T47D (cell line): ENCODE measurements at regions not wholly inside any gene's neighbourhood (a gene's known extent, or its start where the extent isn't known, plus 50 kb on each side); places are given as distances from the start of the nearest gene placed in this dataset.

Experiments
- DNase-seq, 2 experiments: peaks; one replicate each; pipeline versions ENCODE4 v3.0.0 to v3.0.0-alpha.2; 2011 to 2012; ENCODE audit warnings: low read depth in 1 of 2, low spot score in 1 of 2
- JUND ChIP-seq: IDR thresholded peaks from 2 replicates; pipeline ENCODE4 v1.6.1; 2012; ENCODE audit warnings: low read depth
- in situ Hi-C: cut with HindIII; loops from 2 replicates; pipeline ENCODE4 v1.10.0; 2016; ENCODE audit warnings: low sequenced_read_pairs, low pct_unique_long_range_greater_than_20kb

DNA sequence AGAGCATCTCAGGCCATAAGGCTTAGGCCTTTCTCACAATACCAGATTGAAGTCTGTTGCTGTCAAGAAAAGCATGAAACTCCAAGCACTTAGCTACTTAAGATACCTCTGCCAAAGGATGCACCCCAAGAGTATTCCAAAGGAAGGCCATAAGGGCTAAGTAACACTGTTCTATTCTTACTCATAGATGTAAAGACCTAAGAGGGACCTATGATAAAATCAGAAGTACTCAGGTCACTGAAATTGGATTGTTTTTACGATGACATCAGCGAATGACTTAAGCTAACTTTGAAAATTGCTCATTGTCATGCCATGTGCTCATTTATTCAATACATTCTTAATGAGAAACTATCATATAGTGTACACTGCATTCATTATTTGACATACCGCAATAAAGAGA, 172.8 kb downstream of the KCNA4 start:
- in situ Hi-C loops, result no loop called here
- TF ChIP-seq JUND, result no peak
- DNase-seq, result no peak

DNA sequence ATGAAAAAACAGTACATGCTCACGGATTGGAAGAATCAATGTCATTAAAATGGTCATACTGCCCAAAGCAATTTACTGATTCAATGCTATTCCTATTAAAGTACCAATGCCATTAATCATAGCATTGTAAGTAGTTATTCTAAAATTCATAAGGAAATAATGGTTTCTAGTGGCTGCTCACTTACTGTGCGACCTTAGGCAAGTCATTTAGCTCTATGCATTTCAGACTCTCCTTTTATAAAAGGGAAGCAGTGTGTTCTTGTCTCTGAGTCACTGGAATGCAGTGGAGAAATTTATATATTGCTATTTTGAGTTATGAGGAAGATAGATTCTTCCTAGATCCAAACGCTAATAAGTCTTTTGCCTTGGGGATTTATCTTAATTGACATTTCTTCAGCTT, 174.8 kb downstream of the KCNA4 start:
- TF ChIP-seq JUND, result no peak
- in situ Hi-C loops, result no loop called here
- DNase-seq, result no peak

DNA sequence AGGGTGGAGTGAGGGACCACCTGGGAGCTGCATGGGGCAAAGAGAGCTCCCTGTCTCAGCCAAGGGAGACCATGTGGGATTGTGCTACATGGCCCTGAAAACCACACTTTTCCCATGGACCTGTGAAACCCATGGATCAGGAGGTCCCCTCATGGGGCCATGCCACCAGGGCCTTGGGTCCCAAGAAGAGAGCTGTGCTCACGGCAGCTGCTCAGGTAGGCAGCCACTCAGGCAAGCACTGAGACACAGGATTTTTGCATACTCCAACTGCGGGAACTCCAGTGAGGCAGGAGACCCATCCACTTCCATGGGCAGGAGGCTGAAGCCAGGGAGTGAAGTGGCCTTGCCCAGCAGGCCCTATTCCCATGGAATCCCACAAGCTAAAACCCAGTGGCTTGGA, 190.0 kb downstream of the KCNA4 start:
- no peak for TF ChIP-seq JUND
- in situ Hi-C loops, result no loop called here
- no peak for DNase-seq

DNA sequence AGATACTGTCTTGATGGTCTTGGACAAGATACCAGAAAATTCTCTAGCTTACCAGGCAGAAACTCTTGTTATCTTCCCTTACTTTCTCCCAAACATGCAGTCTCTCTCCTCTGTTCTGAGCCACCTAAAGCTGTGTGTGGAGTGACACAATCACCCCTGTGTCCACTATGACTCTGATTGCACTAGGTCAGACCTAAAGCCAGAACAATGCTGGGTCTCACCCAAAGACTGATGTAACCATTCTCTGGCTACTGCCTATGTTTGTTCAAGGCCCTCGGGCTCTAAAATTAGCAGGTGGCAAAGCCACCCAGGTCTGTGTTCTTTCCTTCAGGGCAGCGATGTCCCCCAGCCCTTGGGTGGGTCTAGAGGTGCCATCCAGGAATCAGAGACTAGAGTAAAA, 200.5 kb downstream of the KCNA4 start:
- in situ Hi-C loops, result no loop called here
- DNase-seq, result no peak
- no peak for TF ChIP-seq JUND

DNA sequence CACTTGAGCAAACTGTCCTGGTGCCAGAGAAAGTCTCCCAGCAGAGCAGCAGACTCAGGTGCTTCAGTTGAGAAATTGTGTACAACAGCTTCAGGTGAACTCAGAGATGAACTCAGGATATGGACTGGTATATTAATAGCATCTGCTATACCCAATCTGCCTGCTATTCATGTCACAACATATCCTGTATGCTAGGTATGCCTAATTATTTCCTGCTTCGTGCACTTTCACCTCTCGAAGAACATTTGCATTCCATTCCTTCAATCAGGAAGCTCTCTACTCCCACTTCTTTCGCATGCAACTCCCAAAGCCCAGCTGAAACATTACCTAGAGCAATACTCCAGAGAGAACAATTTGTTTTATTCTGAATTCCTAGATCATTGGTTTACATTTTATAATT, 207.7 kb downstream of the KCNA4 start:
- in situ Hi-C loops, result no loop called here
- TF ChIP-seq JUND, result no peak
- DNase-seq, result peak in 1 of 2 experiments; percentile 21

DNA sequence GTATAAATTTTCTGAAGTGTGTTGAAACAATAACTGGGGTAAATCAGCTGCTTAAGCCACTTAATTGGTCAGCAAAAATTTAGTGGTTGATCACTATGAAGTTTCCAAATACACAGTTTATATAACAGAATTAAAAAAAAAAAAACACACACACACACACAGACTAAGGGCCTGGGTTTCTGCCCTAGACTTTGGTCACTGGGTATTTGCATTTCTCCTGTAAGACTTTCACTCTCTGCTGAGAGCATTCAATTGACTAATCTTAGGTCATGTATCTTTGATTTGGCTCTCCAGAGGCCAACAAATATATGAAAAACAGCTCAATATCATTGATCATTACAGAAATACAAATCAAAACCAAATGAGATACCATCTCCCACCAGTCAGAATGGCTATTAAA, 214.3 kb downstream of the KCNA4 start:
- TF ChIP-seq JUND, result no peak
- in situ Hi-C loops, result no loop called here
- DNase-seq, result no peak

DNA sequence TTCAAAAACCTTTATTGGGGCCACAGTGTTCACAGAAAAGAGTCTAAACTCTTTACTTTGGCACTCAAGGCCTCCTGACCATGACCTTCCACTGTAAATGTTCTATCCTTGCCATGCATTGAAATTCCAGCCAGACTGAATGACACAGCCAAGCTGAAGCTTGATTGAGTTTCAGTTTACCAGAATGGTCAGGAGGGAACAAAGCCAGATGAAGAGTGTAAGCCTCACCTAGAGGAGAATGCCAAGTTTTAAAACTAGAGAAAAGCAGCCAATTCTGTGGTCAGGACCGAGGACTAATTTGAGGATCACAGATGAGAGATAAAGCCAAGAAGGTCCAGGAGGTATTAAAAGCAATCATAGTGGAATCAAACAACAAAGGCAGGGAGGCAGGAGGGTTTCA, 215.3 kb downstream of the KCNA4 start:
- in situ Hi-C loops, result no loop called here
- TF ChIP-seq JUND, result no peak
- DNase-seq, result no peak

DNA sequence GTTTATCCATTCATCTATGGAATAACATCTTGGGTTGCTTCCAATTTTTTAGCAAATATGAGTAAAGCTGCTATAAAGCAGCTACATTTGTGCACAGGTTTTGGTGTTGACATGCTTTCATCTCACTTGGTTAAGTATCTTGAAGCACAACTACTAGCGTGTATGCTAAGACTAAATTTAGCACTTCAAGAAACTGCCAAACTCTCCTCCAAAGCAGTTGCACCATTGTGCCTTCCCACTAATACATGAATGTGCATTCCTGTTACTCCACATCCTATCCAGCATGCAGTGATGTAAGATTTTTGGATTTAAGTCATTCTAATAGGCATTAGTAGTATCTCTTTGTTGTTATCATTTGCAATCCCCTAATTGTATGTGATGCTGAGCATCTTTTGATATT, 230.7 kb downstream of the KCNA4 start:
- DNase-seq, result no peak
- in situ Hi-C loops, result no loop called here
- no peak for TF ChIP-seq JUND

DNA sequence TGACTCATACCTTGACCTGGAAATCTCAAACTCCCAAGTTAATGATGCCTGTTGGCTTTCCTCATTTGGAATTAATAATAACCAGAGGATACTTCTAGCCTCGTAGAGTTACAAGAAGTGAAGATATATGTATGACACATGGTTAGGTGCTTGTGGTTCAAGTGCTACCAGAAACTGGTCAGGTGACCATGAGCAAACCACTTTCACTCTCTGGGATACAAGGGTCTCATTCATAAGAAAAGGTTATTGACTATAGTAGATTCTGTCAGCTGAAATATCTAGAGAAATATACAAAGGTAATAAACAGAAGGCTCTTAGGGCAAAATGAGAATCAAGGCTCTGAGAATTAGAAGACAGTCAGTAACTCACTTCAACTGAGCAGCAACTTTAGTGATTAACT, 233.3 kb downstream of the KCNA4 start:
- in situ Hi-C loops, result no loop called here
- DNase-seq, result no peak
- TF ChIP-seq JUND, result no peak

DNA sequence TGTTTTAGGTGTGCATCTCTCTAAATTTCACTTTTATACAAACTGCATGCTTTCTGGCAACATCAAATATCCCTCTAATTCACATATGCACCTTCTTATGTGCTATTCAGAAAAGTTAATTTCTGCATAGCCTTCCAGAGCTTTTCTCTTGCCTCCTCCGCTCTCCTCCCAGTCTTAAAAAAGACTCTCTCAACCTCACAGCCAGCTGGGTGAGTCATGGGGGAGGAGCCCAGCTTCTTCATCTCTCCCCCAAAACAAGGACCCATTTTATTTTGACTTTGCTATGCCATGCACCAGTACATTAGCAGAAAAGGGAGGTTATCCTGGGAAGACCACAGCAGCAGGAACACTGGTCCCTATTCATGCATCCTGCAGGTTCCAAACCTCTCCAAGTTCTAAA, 234.4 kb downstream of the KCNA4 start:
- in situ Hi-C loops, result no loop called here
- TF ChIP-seq JUND, result no peak
- DNase-seq, result no peak

DNA sequence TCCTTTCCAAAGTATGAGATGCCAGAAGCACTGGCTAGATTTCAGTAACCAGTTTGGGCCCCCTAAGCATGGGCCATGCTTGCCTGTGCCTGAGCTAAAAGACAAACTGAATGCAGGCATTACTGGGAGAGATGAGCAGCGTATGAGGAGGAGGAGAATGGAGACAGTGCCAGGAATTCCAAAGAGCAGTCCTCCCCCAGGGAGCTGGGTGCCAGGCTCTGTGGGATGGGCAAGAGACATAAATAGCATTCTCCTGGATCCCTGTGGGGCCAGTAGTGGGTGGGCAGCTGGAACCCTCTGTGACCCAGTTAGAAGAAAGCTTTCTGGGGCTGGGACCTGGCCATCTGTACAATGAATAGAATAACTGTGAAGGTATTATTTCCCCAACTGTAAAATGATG, 235.6 kb downstream of the KCNA4 start:
- no peak for TF ChIP-seq JUND
- in situ Hi-C loops, result no loop called here
- no peak for DNase-seq

DNA sequence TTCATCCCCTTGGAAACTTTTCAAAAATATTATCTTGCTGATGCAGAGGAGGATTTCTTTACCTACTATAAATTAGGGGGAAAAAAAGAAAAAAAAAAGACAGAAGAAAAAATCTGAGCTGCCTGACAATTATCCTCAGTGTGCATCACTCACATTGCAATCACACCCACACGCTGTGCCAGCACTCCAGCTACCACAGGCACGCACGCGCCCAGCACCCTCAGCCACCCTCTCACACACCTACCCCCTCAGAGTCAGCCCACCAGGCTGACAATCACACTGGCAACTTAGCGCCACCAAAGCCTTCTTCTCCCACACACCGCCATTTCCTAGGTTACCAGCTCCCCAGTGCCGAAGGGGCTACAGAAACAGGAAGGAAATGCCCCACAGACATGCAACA, 236.1 kb downstream of the KCNA4 start:
- TF ChIP-seq JUND, result no peak
- DNase-seq, result no peak
- in situ Hi-C loops, result no loop called here

DNA sequence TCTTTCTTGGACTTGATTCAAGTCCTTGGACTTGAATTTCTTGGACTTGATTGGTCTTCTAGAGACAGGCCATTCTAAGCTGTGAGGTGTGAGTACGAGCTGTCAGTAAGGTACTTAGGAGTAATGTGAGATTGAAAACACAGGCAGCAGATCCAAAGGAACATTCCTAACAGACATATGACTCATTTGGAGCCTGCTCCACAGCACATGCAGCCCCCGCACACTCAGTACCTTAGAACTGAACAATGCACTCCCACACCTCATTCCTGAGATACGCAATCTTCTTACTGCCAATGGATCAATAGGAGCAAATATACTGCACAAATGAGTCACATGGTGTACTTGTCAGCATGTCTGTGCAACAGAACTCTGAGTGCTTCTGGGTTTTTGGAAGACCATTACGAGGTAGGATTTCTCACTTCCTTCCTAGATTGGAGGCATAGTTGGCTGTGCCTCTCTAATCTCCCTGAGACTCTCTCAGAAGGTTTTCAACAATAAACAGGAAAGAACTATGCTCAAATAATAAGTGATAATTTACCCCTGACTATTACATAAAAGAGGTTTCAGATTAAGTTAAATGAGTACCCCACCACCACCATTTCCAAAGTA, 243.1 kb downstream of the KCNA4 start:
- TF ChIP-seq JUND, result no peak
- DNase-seq, result no peak

DNA sequence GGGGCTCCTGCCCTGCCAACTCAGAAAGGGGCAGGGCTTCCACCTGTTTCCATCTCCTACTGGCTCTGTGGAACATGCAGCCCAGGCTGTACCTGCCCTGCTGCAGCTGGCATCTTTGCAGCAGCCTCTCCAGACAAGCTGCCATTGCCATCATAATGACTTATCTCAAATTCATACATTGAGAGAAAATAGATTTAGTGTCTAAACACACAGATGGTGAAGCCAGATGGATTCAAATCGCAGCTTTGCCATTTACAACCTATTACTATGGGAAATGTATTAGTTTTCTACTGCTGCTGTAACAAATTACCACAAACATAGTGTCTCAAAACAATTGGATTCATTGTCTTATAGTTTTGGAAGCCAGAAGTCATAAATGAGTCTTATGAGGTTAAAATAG, 260.0 kb downstream of the KCNA4 start:
- no peak for TF ChIP-seq JUND
- in situ Hi-C loops, result no loop called here
- DNase-seq, result no peak

More for the DNA sequence above, 243.1 kb downstream of the KCNA4 start:
- in situ Hi-C loops, result no loop called here
